Smooth muscle cell (in vitro differentiated cells): ENCODE measurements at regions not wholly inside any gene's neighbourhood (a gene's known extent, or its start where the extent isn't known, plus 50 kb on each side); places are given as distances from the start of the nearest gene placed in this dataset.
"Not testable (repeated sequence)": the region's sequence is repeated elsewhere in the genome, so short reads cannot be mapped to it uniquely, and the experiment has no call there.

Experiments used
- DNase-seq: peaks from one replicate; lab custom pipeline; 2025; ENCODE audit not compliant: unreplicated experiment; lab: John Stamatoyannopoulos, UW
- H2AFZ ChIP-seq: fragments of 200-600 bp; sonication (generic); 2 replicates; pipeline ENCODE4 v1.6.0; 2016; ENCODE audit warnings: antibody characterized with exemption, low read depth, mild to moderate bottlenecking
- H3F3A ChIP-seq: fragments of 200-600 bp; sonication (generic); 2 replicates; pipeline ENCODE4 v1.6.0; 2017; ENCODE audit warnings: antibody characterized with exemption, low read depth
- H3K27ac ChIP-seq: fragments of 200-600 bp; sonication (generic); 2 replicates; pipeline ENCODE4 v1.5.1; 2016; ENCODE audit warnings: low read depth, mild to moderate bottlenecking
- H3K27me3 ChIP-seq: fragments of 200-600 bp; sonication (generic); 2 replicates; pipeline ENCODE4 v1.6.1; 2016; ENCODE audit warnings: low read depth, mild to moderate bottlenecking
- H3K36me3 ChIP-seq: fragments of 200-600 bp; sonication (generic); 2 replicates; pipeline ENCODE4 v1.5.1; 2016; ENCODE audit warnings: low read depth
- H3K4me1 ChIP-seq: fragments of 200-600 bp; sonication (generic); 2 replicates; pipeline ENCODE4 v1.5.1; 2016; ENCODE audit warnings: low read depth
- H3K4me2 ChIP-seq: fragments of 200-600 bp; sonication (generic); 2 replicates; pipeline ENCODE4 v1.6.0; 2016; ENCODE audit warnings: mild to moderate bottlenecking
- H3K4me3 ChIP-seq: fragments of 200-600 bp; sonication (generic); 2 replicates; pipeline ENCODE4 v1.5.1; 2016; ENCODE audit warnings: mild to moderate bottlenecking
- H3K79me2 ChIP-seq: fragments of 200-600 bp; sonication (generic); 2 replicates; pipeline ENCODE4 v1.6.0; 2016; ENCODE audit warnings: low read depth, mild to moderate bottlenecking
- H3K9ac ChIP-seq: fragments of 200-600 bp; sonication (generic); 2 replicates; pipeline ENCODE4 v1.6.0; 2016; ENCODE audit warnings: low read depth
- H3K9me3 ChIP-seq: fragments of 200-600 bp; sonication (generic); replicated peaks from 2 replicates; pipeline ENCODE4 v1.5.1; 2016; ENCODE audit warnings: low read depth
- H4K20me1 ChIP-seq: fragments of 200-600 bp; sonication (generic); 2 replicates; pipeline ENCODE4 v1.6.0; 2016; ENCODE audit warnings: low read depth
- CTCF ChIP-seq: fragments of 200-600 bp; sonication (generic); IDR thresholded peaks from 2 replicates; pipeline ENCODE4 v1.5.1; 2017; ENCODE audit warnings: borderline replicate concordance, mild to moderate bottlenecking, antibody characterized with exemption; ENCODE audit not compliant: insufficient read depth, poor library complexity, severe bottlenecking
- WGBS: methylation state at CpG from one replicate; pipeline ENCODE4 v1.1.7; 2016; ENCODE audit warnings: low lambda C conversion rate; 5-methylcytosine and 5-hydroxymethylcytosine counted together

GRCh38 chr12:41993283-41993682 lies 151.4 kb downstream of the GXYLT1 start:
- no peaks in the 10 kb centered on the region for H4K20me1 ChIP-seq
- no peak overlapping the region for H3K4me2 ChIP-seq
- H3K4me3 ChIP-seq, result no peak overlapping the region
- no peaks in the 10 kb centered on the region for H3K27me3 ChIP-seq
- H3K27ac ChIP-seq, result no peak overlapping the region
- no peaks in the 10 kb centered on the region for H3K36me3 ChIP-seq
- no peak for TF ChIP-seq CTCF
- H3K79me2 ChIP-seq, result no peaks in the 10 kb centered on the region
- no peaks in the 10 kb centered on the region for H3K4me1 ChIP-seq
- H2AFZ ChIP-seq, result peak overlapping the region; percentile 85
- no peaks in the 10 kb centered on the region for H3K9me3 ChIP-seq
- WGBS, result 69% methylated on average over 2 of the region's 2 CpGs
- peaks cover 4% of the 10 kb centered on the region for H3F3A ChIP-seq
- no peak for DNase-seq
- no peak overlapping the region for H3K9ac ChIP-seq

- no peaks in the 10 kb centered on the region for H3K4me1 ChIP-seq
- H2AFZ ChIP-seq, result peak overlapping the region; percentile 85
- H3K27ac ChIP-seq, result no peak overlapping the region
- WGBS, result 82% methylated on average over 3 of the region's 3 CpGs
- H3K9me3 ChIP-seq, result no peaks in the 10 kb centered on the region
- H3K4me2 ChIP-seq, result no peak overlapping the region
- no peaks in the 10 kb centered on the region for H3K27me3 ChIP-seq
- TF ChIP-seq CTCF, result no peak
- H3K36me3 ChIP-seq, result no peaks in the 10 kb centered on the region
- no peak overlapping the region for H3K9ac ChIP-seq
- no peaks in the 10 kb centered on the region for H4K20me1 ChIP-seq
- H3K4me3 ChIP-seq, result no peak overlapping the region
- H3K79me2 ChIP-seq, result no peaks in the 10 kb centered on the region
- no peak for DNase-seq
- peaks cover 4% of the 10 kb centered on the region for H3F3A ChIP-seq
Measured at GRCh38 chr12:41992692-41993215, 151.9 kb downstream of the GXYLT1 start.

- no peak overlapping the region for H3K4me3 ChIP-seq
- H3K36me3 ChIP-seq, result no peaks in the 10 kb centered on the region
- H3F3A ChIP-seq, result peaks cover 4% of the 10 kb centered on the region
- 55% methylated on average over 1 of the region's 1 CpG for WGBS
- H3K27ac ChIP-seq, result no peak overlapping the region
- TF ChIP-seq CTCF, result no peak
- H3K9me3 ChIP-seq, result no peaks in the 10 kb centered on the region
- H3K79me2 ChIP-seq, result no peaks in the 10 kb centered on the region
- no peaks in the 10 kb centered on the region for H3K4me1 ChIP-seq
- no peak for DNase-seq
- no peaks in the 10 kb centered on the region for H3K27me3 ChIP-seq
- H2AFZ ChIP-seq, result no peak overlapping the region
- no peak overlapping the region for H3K9ac ChIP-seq
- no peak overlapping the region for H3K4me2 ChIP-seq
- H4K20me1 ChIP-seq, result no peaks in the 10 kb centered on the region
Measured at GRCh38 chr12:41992022-41992421, 152.7 kb downstream of the GXYLT1 start.

GRCh38 chr12:41988715-41989114 lies 156.0 kb downstream of the GXYLT1 start:
- Histone ChIP-seq H3K36me3 (no peaks in the 10 kb centered on the region), H3K27me3 (no peaks in the 10 kb centered on the region), H3K79me2 (no peaks in the 10 kb centered on the region), H3K9ac (no peak overlapping the region), H3K4me2 (no peak overlapping the region), H3F3A (peaks cover 4% of the 10 kb centered on the region), H3K9me3 (no peaks in the 10 kb centered on the region), H3K4me1 (no peaks in the 10 kb centered on the region), H3K27ac (no peak overlapping the region), H3K4me3 (no peak overlapping the region), H2AFZ (no peak overlapping the region), H4K20me1 (no peaks in the 10 kb centered on the region)
- WGBS, result 97% methylated on average over 2 of the region's 2 CpGs
- no peak for DNase-seq
- no peak for TF ChIP-seq CTCF

GRCh38 chr12:41986513-41986912 lies 158.2 kb downstream of the GXYLT1 start:
- H3K4me1 ChIP-seq, H3K4me3 ChIP-seq, H3K79me2 ChIP-seq, H3K27ac ChIP-seq, H4K20me1 ChIP-seq, DNase-seq, H2AFZ ChIP-seq, H3K9ac ChIP-seq, H3F3A ChIP-seq, H3K27me3 ChIP-seq, H3K36me3 ChIP-seq, H3K4me2 ChIP-seq, H3K9me3 ChIP-seq: not testable (repeated sequence)
- 97% methylated on average over 2 of the region's 2 CpGs for WGBS
